ENCODE measurements at regions not wholly inside any gene's neighbourhood (a gene's known extent, or its start where the extent isn't known, plus 50 kb on each side); places are given as distances from the start of the nearest gene placed in this dataset.

GRCh38 chr3:190731596-190731995 is 130.9 kb downstream of the GMNC start:
- no peak for ATAC-seq
- POLR2A ChIA-PET: no interaction called here
- Mint-ChIP-seq H3K4me3 (no peak overlapping the region), H3K27ac (no peak overlapping the region), H3K27me3 (no peaks in the 10 kb centered on the region), H3K4me1 (ENCODE audit: low read depth) (peaks cover 5% of the 10 kb centered on the region), H3K9me3 (no peaks in the 10 kb centered on the region), H3K36me3 (ENCODE audit: low read depth) (no peaks in the 10 kb centered on the region)
- intact Hi-C loops (cut with micrococcal nuclease): no loop called here
- no peak for DNase-seq
- no peak for TF ChIP-seq CTCF (IDR thresholded peaks at IDR 0.05)
- CTCF ChIA-PET: interaction anchor here (1.0 kb wide), 1 partner anchor 32 kb away, joined by 3 read pairs; no protein-coding TSS in a partner anchor

GRCh38 chr3:190728574-190729246 is 133.8 kb downstream of the GMNC start:
- DNase-seq (no peak), ATAC-seq (no peak)
- intact Hi-C loops (cut with micrococcal nuclease): no loop called here
- Mint-ChIP-seq H3K4me1 (ENCODE audit: low read depth) (peaks cover 5% of the 10 kb centered on the region), H3K9me3 (no peaks in the 10 kb centered on the region), H3K27me3 (peaks cover 3% of the 10 kb centered on the region), H3K27ac (no peak overlapping the region), H3K4me3 (no peak overlapping the region), H3K36me3 (ENCODE audit: low read depth) (no peaks in the 10 kb centered on the region)
- CTCF ChIA-PET: no interaction called here
- POLR2A ChIA-PET: no interaction called here
- TF ChIP-seq CTCF (IDR thresholded peaks at IDR 0.05): no peak

- intact Hi-C loops (cut with micrococcal nuclease): no loop called here
- ChIA-PET POLR2A (no interaction called here), CTCF (no interaction called here)
- Mint-ChIP-seq H3K9me3 (no peaks in the 10 kb centered on the region), H3K27me3 (peaks cover 5% of the 10 kb centered on the region), H3K4me1 (ENCODE audit: low read depth) (no peaks in the 10 kb centered on the region), H3K4me3 (no peak overlapping the region), H3K27ac (no peak overlapping the region), H3K36me3 (ENCODE audit: low read depth) (no peaks in the 10 kb centered on the region)
- TF ChIP-seq CTCF (IDR thresholded peaks at IDR 0.05): no peak
- DNase-seq (no peak), ATAC-seq (no peak)
Measured at GRCh38 chr3:190722181-190722905, 140.2 kb downstream of the GMNC start.

GRCh38 chr3:190721330-190721729 is 141.2 kb downstream of the GMNC start:
- no peaks in the 10 kb centered on the region for H3K4me1 Mint-ChIP-seq (ENCODE audit: low read depth)
- POLR2A ChIA-PET: no interaction called here

More at GRCh38 chr3:190721330-190721729, 141.2 kb downstream of the GMNC start:
- Mint-ChIP-seq H3K36me3 (ENCODE audit: low read depth) (no peaks in the 10 kb centered on the region), H3K27me3 (peaks cover 5% of the 10 kb centered on the region), H3K4me3 (no peak overlapping the region), H3K27ac (no peak overlapping the region), H3K9me3 (no peaks in the 10 kb centered on the region)
- no peak for ATAC-seq
- CTCF ChIA-PET: no interaction called here
- DNase-seq: no peak
- intact Hi-C loops (cut with micrococcal nuclease): no loop called here
- TF ChIP-seq CTCF (IDR thresholded peaks at IDR 0.05): no peak

Data from activated CD8-positive, alpha-beta T cell treated with anti-CD3 and anti-CD28 coated beads for 36 hours (primary cell).